HG03060 (cell line): ENCODE measurements at regions not wholly inside any gene's neighbourhood (a gene's known extent, or its start where the extent isn't known, plus 50 kb on each side); places are given as distances from the start of the nearest gene placed in this dataset.
"Not testable (repeated sequence)": the region's sequence is repeated elsewhere in the genome, so short reads cannot be mapped to it uniquely, and the experiment has no call there.

Experiments used
- ATAC-seq: cut with Tn5 transposase; IDR thresholded peaks from one replicate; pipeline ENCODE4 v1.9.1; 2021; ENCODE audit warnings: low read depth, moderate number of reproducible peaks; ENCODE audit not compliant: unreplicated experiment

DNA sequence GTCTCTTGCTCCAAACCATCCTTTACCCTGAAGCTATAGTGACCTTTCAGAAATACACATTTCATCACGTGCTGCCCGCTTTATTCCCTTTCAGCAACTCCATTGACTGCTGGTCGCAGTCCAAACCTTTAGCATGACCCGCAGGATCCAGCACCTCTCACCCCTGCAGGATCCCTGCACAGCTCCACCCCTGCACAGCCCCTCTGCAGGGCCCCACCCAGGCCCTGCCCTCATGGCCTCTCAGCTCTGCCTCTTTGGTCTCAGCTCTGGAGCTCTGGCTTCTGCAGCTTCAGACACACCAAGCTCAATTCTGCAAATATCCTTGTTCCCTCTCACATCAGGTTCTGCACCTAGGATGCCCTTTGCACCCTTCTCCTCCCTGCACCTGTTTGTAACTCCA lies 264.9 kb upstream of the C1orf174 start:
- no peak for ATAC-seq

DNA sequence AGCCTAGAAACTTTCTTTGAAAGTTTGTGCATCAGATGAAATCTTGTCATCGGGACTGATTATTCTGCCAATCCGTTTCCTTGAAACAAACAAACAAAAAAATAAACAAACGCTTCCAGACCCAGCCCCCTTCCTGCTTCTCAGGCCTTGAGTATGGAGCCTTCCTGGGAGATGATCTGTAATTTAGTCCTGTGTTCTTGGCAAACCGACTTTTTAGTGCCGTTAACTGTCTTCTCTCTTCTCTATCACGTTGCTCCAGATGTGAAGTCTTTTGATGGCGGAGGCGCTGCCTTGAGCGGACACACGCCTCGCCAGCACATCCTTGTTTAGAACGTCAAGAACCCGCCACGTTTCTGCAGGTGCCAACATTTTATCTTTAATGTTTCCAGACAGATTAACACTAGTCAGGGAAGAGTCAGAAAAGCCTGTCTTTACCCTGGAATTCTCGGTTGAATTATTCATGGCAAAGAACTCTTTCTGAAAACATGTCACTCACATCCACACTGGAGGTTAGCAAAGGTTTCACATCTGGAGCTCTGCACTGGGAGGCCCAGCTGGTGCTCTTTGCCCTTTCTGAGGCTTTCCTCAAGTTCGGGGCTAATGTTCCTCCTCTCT lies 265.7 kb upstream of the C1orf174 start:
- ATAC-seq: no peak

DNA sequence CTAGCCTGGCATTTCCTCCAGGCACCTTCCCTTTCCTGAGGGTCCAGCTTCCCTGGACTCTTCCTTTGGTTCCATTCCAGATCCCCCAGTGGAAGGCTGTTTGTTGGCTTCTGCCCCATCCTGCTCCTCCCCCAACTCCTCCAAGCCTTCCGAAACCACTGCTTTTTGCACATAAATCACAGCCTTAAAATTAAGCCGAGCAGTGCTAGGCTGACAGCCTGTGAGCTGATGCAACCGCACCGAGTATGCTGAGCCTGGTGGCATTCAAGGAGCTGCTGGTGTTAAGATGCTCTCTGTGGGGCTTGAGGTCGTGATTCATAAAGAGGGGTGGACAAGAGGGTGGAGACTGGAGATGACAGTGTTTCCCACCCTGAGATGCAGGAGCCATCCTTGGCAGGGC lies 266.6 kb upstream of the C1orf174 start:
- no peak for ATAC-seq

DNA sequence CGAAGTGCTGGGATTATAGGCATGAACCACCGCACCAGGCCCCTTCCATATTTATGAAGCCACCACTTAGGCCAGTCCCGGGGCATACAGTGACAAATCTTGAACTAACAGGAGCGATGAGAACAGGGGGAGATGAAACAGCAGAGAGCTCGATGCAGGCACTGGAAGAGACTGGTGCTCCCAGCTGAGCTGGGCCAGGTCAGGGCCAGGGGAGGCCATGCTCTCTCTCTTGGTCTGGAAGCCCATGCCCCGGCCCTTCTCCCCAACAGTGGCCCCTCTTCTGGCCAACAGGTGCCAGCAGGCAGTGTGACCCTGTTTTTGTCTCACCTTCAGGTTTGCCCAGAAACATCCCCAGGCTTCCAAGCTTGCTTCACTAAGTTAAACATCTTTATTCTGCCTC lies 269.9 kb upstream of the C1orf174 start:
- ATAC-seq: no peak

DNA sequence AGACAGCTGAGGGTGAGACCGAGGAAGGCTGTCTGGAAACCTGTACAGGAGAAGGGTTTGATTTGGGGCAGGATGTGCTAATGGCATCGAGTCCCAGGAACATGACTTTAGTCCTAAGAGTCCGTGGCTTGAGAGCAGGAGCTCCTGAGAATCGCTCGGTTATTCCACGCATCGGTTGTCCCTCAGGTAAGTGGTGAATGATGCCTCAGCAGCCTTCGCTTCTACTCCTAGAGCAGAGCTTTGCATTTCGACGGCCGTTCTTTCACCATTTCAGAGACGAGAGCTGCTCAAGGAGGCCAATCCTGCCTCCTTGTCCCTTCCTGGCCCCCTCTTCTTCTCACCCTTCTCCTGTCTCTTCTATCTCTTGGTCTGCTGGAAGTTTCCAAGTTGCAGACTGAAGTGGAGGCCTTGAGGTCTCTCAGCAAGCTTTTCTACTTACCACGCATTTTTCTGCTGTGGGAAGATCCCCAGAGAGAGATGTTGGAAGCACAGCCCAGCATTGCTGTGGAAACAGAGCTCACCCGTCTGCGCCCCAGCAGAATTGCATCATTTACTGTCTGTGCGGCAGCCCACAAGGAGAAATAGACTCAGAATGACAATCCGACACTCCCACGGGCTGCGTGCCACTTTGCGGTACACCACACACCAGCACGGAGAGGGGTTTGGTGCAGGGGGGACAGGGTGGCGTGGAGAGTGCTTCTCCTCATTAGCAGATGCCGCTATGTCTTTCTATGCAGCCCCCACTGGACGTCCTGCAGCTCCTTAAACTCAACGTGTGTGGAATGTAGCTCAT lies 270.7 kb upstream of the C1orf174 start:
- no peak for ATAC-seq

DNA sequence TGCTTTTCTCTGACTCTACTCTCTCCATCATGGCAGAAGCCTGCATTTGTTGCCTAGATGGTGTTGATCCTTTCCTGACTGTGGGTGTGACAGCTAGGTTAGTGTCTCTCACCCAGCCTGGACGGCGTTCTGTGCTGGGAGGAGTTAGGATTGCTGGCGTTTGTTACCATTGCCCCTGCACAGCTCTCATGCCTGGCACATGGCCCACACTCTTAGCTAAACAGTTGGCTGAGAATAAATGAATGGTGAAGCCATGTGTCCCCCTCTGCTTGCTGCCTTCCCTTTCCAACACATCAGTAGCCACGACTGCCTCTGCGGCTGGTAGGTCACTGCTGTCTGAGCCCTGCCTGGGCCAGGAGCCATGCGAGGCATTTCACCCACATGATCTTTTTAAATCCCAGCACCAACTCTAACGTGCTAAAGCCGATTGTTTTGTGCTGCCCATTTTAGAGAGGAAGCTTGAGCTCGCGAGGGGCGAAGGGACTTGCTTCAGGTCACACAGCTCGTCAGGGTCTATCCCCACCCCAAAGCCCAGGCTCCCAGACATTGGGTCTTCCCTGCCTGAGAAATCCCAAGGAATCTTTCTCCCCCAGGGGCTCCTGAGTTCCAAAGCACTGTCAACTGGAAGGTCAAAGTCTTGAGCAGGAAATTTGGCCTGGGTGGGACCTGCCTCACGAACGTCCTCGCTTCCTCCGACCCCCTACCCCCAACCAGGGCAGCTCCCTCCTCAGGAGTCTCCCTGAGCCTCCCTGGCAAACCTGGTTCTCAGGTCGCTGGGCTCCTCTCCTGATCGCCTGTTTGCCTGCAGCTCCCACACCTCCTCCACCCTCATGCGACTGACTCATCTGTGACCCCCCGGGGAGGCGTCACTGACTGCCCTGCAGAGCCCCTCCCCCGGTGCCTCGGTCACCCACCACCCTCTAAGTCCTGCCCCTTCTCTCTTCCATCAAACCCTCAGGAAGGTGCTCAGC lies 271.7 kb upstream of the C1orf174 start:
- no peak for ATAC-seq

DNA sequence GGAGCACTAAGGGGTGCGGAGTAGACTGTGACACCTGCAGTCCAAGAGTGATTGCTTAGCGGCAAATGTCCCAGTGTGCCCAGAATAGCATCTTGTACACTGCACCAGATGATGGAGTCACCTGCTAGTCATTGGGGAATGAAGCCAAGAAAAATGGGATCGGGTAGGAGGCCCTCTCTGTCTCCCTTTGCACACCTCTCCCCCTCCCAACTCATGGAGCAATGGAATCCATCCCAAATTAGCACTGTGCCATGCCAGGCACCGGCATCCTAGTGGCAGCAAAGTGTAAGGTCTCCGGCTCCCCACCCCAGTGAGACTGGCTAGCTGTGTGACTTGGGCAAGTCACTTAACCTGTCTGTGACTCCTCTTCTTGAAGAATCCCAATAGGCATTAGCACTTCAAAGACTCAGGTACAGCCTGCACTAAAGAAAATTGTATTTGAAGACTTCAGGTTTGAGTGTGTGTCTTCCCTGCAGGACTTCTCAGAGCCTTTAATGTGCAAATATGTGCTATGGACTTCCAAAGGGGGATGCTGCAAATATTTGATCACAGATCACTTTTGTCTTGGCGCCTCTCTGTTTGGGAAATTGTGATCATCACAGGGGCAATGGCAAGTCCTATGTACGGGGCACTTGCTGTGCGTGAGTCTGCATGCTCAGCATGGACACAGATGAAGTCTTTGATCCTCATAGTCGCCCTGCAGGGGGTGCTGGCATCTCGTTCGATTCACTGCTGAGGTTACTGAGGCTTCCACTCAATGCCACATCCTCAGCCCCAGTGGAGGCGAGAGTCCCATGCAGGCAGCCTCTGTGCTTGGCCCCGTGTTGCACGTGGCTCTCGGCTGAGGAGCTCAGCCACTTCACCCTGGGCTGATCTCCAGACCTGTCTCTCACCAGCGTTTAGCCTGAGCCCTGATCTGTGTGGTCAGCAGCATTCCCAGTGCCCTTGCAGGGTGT lies 272.9 kb upstream of the C1orf174 start:
- no peak for ATAC-seq

DNA sequence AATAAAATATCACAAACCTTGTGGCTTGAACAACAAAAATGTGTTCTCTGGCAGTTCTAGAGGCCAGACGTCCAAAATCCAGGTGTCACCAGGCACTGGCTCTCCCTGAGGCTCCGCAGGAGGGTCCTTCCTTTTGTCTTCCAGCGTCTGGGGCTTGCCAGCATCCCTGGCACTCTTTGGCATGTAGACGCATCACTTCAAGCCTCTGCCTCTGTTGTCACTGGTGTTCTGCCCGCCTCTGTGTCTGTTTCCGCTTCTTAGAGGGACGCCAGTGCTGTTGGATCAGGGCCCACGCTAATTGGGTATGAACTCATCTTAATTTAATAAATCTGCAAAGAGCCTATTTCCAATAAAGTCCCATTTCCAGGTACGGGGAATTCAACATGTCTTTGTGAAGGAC lies 273.7 kb upstream of the C1orf174 start:
- ATAC-seq: no peak

DNA sequence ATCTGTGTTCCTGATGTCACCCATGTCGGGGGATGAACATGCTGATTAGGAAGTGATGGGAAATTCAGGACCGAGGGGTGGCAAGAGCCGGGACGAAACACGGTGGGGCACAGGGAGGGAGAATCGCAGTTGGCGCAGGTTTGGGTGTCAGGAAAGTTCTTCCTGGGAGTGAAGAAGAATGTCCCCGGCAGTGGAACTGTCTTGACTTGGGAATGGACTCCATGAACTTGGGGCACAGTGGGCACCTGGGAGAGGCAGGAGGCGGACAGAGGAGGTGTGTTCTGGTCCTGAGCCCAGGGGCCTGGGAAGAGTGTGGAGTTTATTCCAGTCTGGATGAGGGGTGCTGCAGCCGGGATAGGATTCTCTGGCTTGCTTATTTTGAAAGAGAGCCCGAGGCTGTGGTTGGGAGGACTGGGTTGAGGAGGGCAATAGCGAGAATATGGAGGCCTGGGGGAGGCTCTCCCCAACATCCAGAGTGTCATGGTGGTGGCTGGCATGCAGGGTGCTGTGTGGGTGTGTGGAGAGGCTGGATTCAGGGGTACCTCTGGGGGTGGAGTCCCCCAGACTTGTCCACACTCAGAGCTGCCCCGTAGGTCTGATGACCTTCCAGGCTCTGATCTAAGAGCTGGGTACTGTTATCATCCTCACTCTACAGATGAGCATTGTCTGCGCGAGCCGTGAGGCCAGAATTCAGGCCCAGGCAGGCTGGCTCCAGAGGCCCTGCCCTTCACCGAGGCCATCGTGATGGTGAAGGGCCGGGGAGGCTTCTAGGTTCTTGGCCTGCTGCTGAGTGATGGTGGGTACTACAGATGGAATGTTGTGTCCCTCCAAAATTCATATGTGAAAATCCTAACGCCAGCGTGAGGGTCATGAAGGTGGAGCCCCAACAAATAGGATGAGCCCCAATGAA lies 274.5 kb upstream of the C1orf174 start:
- ATAC-seq: no peak

DNA sequence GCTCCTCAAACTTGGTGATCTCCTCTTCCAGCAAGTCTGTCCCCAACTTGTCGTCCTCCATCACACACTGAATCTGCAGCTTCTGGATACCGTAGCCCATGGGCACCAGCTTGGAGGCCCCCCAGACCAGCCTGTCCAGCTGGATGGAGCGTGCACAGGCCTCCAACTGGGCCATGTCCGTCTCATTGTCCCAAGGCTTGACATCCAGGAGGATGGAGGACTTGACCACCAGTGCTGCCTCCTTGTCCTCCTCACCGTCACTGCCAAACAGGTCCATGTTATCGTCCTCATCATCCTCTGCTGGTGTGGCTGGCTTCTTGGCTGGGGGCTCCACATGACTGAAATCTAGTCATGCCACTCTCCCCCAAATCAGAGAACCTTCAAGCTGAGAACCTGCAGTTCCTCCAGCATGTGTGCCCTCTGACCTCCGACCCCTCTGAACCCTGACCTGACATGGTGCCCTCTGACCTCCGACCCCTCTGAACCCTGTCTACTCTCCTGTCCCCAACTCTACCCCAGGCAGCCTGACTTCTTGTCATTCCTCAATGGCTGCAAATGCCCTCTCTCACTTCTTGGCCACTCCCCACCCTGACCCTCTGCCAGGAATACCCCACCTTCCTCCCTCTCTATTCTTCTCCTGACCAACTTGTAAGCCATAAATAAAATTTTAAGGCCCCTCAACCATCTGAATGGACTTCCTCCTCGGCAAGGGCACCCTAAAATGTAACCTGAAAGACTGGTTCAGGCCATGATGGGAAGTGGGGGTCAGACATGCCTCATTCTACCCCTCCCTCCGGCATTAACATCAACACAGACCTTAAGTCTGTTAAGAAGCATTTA lies 275.7 kb upstream of the C1orf174 start:
- ATAC-seq: no peak

DNA sequence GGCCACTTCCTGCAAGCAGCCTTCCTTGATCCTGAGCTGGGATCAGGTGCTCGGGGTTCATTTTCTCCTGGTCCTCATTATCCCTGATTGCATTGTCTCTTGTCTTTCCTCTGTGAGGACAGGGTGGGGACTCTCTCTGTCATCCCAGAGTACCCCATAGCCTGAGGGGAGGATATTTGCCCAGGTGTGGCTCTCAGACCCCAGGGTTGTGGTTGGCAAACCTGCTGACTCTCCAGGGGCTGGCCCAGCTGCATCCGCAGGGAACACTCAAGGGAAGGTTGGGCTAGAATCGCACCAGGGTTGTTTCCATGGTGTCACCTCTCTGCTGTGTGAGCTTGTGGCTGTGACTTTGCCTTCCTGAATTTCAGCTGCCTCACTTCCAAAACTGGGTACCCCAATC lies 276.8 kb upstream of the C1orf174 start:
- ATAC-seq: no peak

DNA sequence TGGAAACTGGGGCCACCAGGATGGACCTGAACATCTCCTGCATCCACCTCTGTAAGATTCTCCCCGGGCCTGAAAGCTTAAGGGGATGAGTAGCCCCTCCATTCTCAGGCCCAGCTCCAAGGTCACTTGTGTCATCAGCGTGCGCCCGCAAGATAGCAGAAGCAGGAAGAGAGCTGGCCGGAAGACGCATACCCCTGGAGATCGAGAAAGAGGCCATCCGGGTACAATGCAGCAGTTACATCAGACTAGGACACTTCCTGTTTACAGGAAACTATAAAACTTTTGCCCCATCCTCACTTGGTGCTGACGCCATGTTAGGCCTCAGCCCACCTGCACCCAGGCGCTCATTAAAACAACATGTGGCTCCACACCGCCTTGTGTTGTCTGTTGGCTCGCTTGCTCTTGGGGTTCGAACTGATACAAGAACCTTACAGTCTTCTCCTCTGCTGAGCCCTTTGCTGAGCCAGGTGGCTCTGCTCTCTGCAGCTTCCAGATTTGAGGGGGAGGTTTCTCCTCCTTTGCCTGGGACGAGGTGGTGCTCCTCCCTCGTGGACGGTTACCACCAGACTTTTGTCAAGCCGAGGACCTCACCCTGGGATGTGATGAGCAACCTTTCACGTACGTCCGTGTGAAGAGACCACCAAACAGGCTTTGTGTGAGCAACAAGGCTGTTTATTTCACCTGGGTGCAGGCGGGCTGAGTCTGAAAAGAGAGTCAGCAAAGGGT lies 277.5 kb upstream of the C1orf174 start:
- ATAC-seq: no peak

DNA sequence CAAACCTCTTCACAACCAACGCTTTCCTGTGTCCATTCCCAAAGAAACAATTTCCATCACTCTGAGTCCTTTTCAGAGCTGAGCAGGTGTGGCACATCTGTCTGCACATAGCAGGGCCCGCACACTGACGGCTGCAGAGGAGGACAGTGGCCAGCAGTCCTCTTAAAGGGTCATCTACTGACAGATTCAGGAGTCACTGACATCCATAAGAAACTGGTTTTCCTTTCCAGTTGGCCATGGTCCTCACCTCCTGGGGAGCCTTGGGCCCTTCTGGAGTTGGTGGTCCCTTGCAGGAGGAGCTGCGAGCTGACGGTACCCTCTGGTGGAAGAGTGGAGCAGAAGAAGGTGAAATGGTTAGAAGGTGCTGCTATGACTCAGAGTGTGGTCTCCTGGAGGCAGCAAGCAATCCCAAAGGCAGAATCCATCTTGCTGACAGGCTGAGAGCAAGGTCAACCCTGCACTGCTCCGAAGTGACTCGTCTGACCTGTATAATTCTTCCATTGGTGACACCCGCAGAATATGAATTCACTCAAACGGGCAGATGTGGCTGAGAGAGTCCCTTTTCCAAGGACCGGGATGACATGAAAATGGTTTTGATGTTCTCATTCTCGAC lies 278.5 kb upstream of the C1orf174 start:
- no peak for ATAC-seq

DNA sequence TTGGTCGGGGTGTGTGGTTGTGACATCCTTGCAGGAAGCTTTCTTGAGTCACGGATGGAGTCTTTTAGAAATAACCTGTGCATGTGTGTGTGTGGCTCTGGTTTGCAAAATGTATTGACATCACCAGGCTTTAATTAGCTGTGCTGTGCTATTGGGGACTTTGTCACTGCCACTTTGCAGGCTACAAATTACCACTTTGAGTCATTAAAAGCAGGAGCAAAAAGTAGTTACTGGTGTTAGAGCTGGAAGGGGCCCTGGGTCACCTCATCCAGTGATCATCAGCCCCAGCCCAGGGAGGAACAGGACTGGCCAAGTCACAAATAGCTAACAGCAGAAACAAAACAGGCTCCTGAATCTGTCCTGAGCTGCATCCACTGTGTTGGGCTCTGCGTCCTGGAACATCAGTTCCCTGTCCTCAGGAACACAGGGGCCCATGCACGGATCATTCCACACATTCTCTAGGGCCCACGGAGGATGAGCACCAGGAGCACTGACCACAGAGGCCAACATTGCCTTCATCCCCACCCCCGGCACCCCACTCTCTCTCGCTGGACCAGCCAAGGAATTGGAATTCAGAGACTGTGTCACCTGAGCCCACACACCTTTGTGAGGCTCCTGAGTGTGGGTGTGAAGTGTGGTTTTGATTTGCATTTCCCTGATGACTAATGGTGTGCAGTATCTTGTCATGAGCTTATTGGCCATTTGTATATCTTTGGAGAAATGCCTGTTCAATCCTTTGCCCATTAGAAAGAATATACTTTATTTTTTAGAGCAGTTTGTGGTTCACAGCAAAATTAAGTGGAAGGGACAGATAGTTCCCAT lies 280.1 kb upstream of the C1orf174 start:
- ATAC-seq: no peak

DNA sequence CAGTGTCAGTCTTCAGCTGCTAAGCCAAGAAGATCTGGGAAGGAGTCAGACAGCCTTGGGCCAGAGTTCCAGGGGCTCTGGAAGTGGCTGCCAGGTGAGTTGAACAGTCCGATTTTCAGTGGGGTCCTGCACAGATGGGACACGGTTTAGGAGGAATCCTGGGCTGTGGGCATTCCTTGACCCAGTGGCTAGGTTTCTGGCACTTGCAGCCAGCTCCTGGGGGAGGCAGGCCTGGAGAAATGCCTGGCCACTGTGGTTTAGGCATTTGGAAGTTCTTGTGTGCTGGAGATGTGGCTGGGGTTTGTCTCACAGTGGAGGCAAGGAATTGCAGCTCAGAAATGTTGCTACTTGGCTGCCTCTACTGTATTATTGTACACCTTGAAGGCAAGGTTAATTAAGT lies 286.4 kb upstream of the C1orf174 start:
- not testable (repeated sequence) for ATAC-seq

DNA sequence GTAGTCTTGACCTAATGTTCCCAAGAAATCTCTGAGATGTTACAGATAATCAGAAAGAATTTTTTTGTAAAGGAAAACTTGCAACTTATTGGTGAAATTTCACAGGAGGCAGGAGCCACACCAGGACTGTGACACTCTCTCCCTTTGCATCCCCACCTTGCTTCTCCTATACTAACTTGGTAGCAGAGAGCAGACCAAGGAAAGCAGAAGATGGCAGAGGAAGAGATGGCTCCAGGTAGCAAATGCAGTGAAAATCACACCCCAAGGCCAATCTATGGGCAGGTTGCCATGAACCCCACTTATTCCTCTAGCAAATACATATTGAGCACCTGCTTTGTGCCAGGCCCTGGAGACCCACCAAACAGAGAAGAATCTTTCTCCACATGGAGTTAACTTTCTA lies 303.4 kb upstream of the C1orf174 start:
- ATAC-seq: no peak
